ENCODE measurements at regions not wholly inside any gene's neighbourhood (a gene's known extent, or its start where the extent isn't known, plus 50 kb on each side); places are given as distances from the start of the nearest gene placed in this dataset.

- no peak for TF ChIP-seq ZBTB3 (CRISPR knock-in tag; IDR thresholded peaks at IDR 0.05; ENCODE audit: borderline replicate concordance, low read depth)
- TF ChIP-seq SP1 (IDR thresholded peaks at IDR 0.05) = no peak
- no peak for TF ChIP-seq SP1 (CRISPR knock-in tag; IDR thresholded peaks at IDR 0.05)
- no peak for TF ChIP-seq HNF1B (CRISPR knock-in tag; IDR thresholded peaks at IDR 0.05)
- TF ChIP-seq KLF16 (CRISPR knock-in tag; IDR thresholded peaks at IDR 0.05) = no peak
- no peak for TF ChIP-seq PAF1 (CRISPR knock-in tag; IDR thresholded peaks at IDR 0.05)
These were observed 83.5 kb downstream of the SNX5 start for GRCh38 chr20:17885076-17885475.

All from HepG2 (cell line).